HG03460 (cell line): ENCODE measurements at regions not wholly inside any gene's neighbourhood (a gene's known extent, or its start where the extent isn't known, plus 50 kb on each side); places are given as distances from the start of the nearest gene placed in this dataset.

Source experiments
- ATAC-seq: cut with Tn5 transposase; IDR thresholded peaks from one replicate; pipeline ENCODE4 v1.9.1; 2021; ENCODE audit not compliant: unreplicated experiment

DNA sequence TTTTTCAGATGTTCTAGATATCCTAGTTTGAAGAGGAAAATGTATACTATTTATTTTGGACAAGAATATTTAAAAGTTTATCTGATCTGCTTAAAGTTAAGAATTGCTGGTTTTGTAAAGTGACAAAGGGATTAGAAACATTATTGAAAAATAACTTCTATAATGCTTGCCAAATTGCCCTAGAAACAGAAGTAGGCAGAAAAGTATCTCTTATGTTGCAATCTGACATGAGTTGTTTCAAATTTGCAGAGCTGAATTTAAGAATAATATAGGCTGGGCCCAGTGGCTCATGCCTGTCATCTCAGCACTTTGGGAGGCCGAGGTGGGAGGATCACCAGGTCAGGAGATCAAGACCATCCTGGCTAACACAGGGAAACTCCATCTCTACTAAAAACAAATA is 777.1 kb downstream of the LIG4 start:
- no peak for ATAC-seq

GRCh38 chr13:107434347-107434746 is 781.0 kb downstream of the LIG4 start:
- no peak for ATAC-seq

GRCh38 chr13:107427536-107427935 is 787.8 kb downstream of the LIG4 start:
- ATAC-seq = no peak

DNA sequence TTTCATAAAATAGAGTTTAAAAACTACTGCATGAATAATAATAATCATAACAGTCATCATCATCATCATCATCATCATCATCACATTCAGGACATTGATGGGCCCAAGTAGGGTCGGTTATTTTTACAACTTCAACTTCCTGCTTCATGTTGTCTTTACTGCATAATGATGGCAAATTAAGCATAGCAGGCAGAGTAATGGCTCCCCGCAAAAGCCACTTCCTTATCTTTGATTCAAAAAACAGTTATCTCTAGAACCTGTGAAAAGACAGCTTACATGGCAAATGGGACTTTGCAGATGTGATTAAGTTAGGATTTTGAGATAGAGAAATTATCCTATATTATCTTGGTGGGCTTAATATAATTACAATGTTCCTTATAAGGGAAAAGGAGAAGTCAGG is 792.9 kb downstream of the LIG4 start:
- no peak for ATAC-seq

- no peak for ATAC-seq
These were observed 793.4 kb downstream of the LIG4 start for GRCh38 chr13:107421951-107422350.

DNA sequence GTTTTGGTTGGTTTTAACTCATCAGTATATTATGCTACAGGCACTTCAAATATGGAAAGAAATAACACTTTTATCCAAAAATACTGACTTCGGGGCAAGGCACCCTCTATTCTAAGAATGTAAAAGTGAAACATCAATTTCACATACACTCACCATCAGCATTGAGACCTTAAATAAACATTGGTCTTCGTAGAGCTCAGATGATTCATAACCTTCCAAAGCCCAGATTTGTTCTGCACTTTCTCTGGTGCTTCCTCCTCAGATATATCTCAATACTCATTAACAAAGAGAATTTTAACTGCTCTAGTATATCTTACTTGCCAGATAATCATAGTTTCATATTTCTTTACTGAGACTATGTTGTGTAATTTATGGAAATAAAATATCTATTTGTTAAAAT is 794.3 kb downstream of the LIG4 start:
- ATAC-seq = no peak

DNA sequence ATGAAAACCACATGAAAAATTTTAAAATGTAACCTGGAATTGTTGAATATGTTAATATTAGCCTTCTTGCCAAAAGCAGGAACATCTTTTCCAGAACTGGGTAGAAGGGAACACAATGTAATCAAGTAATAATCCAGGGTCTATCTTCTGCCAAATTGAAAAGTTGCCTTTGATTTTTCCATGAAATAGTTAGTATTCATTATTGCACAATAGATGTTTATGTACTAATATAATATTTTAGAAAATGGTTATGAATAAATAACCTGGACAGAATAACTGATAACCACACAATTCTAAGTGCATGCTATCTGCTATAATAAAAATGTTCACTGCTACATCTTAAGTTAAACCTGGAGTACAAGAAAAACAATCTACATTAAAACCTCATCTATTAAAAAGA is 802.3 kb downstream of the LIG4 start:
- no peak for ATAC-seq

DNA sequence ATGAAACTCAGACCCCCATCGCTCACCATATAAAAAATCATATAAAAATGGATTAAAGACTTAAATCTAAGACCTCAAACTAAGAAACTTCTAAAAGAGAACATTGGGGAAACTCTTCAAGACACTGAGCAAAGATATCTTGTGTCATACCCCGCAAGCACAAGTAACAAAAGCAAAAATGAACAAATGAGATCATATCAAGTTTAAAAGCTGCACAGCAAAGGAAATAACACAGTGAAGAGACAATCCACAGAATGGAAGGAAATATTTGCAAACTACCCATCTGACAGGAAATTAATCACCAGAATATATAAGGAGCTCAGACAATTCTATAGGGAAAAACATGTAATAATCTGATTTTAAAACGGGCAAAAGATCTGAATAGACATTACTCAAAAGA is 808.3 kb downstream of the LIG4 start:
- ATAC-seq = no peak

- no peak for ATAC-seq
These were observed 819.2 kb downstream of the LIG4 start for GRCh38 chr13:107395927-107396662.

DNA sequence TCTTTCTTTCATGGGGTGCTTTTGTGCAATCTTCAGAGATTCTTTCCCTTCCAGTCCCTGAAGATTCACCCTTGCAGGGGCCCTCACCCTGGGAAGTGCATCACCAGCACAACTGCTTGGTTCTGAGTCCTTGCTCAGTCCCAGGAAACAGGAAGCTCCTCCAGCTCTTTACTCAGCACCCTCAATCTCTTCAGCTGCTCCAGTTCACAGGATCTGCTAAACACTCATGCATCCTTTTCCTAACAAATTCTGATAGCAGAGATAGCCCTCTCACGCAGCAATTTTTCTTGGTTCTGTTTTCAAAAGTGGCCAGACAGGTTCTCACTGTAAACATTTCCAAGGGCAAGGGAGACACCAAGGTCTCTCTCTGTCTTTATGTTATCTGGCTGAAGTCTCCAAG is 823.1 kb downstream of the LIG4 start:
- no peak for ATAC-seq

DNA sequence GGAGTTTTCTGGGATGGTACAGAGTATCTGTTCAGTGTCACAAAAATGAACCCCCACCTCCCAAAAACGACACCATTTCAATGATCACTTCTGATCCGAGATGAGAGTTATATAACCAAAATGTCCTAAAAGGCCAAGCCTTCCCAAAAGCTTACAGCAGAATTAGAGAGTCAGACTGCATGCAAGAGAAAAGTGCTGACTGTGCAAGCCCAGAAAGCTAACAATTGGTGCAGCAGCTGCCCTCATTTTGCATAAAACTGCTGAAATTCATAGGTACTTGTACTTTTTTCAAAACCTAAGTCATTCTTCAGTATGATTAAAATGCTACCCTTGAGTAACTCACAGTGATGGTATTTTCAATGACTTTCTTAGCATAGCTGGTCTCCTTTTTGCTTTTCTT is 819.6 kb upstream of the ARGLU1 start:
- ATAC-seq = no peak

GRCh38 chr13:107379407-107380155 is 811.6 kb upstream of the ARGLU1 start:
- no peak for ATAC-seq

DNA sequence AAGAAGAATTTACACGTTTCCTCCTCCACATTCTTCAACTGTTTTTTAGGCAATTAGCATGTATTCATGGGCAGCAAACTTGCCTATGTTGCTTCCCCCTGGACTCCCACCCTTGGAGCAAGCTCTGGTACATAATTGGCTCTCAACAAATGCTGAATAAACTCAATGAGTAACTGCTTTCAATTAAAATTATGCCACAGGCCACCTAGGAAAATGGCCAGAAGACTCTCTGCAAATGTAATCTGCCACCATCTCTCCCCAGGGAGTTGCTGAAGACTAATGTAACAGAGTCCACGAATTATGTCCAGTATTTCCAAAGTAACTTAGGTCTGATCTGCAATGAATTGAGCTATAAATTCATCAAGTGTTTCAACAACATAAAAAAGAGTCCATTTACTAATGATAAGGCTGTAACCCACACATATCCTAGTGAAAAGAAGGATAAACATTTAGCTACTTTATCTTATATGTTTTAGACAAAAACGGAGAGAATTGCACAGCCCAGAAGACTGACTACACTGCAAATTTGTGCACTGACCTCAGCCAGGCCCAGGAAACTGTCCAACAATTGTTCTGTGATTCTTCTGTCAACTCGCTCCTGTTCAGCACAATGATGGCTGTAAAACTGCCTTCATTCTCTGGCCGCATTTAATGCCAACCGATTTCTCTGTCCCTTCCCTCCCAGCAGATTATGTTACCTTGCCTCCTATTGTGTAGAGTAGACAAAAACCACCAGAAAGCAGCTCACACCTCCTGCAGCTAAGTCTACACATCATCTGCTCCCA is 808.6 kb upstream of the ARGLU1 start:
- no peak for ATAC-seq

DNA sequence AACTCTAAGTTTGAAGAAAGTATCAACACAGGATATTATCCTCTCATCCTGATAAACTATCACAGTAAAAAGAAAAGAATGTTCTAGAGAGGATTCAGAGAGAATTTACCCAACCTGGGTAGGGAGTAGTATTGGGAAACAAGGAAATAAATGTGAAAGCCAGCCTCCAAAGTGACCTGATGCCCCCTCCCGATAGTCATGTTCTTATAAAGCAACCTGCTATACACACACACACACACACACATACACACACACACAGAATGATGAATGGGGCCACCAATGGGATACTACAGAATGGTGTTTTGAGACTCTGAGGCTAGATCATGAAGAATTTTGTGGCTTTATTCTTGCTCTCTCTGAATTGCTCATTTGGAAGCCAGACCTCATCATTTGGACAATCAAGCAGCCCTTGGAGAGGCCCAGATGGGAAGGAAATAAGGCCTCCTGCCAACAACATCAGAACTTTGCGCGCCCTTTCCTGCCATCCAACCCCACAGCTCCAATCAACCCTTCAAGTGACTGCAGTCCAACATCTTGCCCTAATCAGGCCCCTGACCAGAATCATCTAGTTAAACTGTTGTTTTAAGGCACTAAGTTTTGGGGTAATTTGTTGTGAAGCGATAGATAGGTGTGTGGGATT is 807.9 kb upstream of the ARGLU1 start:
- no peak for ATAC-seq

- ATAC-seq = no peak
These were observed 806.1 kb upstream of the ARGLU1 start for GRCh38 chr13:107374038-107374437.

- ATAC-seq = no peak
These were observed 805.6 kb upstream of the ARGLU1 start for GRCh38 chr13:107373551-107373950.

DNA sequence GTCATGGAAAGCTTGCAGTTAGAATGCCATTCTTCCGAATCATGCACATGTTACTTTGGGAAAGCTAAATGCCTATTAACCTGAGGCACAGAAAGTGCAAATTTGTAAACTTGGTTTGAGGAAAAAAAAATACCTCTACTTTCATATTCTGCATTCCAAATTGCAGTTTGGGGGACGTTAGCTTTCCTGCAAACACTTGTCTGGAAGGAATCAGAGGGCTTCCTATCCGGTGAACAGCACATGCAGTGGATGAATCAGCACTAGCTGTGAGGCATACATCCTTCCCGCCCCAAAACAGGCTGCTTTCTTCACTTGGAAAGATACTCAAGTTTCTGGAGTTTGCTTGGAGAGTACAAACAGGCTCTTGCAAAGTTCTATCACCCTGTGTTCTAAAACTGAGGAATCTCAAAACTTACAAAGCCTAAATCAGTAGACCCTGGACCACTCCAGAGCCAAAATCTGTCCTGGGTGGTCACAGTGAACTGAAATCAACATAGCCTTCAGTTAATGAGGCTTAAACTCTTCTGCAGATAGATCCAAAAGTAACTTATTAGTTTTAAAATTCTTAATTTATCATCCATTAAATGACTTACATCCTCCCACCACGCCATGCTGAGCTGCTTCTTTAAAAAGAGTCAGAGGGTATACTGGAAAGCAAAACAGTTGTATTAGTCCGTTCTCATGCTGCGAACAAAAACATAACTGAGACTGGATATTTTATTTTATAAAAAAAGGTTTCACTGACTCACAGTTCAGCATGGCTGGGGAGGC is 802.3 kb upstream of the ARGLU1 start:
- no peak for ATAC-seq

DNA sequence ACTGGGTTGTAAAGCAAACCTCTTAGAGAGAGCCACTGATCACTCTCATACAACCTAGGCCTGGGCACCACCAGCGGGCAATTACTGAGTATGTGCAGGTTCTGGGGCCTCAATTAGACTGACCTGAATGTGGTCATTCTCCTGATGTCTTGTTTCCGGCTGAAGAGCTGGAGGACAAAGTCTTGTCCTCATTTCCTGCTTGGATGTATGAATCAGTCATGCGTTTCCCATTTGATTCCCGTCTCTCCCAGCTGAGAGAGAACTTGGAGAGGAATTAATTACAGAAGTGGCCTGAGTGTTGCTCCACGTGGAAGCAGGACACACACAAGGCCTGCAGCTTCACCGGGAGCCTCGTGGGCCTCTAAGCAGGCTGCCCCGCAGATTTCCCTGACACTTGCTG is 799.3 kb upstream of the ARGLU1 start:
- ATAC-seq = no peak

DNA sequence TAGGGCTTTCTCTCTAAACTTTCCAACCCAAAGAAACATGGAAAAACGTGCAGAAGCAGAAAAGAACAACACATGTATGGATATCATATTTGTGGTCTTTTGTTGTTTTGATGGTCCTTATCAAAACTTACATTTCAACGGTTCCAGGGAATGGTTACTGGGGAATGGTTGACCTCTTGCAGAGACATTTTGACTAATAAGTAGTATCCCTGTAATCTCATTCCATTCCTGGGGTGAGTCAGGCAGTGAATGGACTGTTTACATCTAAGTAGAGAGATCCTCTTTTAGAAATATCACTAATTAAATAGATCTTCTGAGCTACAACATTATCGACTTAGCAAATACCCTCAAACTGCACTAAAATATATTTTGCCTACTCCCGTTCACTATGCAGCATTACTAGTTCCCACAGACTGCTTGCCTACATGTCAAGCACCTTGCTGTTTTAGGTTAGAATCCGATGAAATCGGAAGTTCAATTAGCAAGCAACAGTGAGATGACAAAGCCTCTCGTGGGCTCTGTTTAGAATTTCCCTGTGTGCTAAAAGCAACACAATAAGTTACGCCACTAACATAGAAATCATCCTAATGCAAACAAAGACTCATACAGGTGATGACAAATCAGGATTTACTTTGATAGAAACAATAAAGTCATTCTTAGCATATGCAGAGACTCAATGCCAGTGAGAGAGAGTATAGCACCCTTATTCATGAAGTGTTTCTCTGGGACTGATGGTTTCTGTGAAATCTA is 797.7 kb upstream of the ARGLU1 start:
- no peak for ATAC-seq

GRCh38 chr13:107364658-107365057 is 796.7 kb upstream of the ARGLU1 start:
- no peak for ATAC-seq
